GM21619 (cell line): ENCODE measurements at regions not wholly inside any gene's neighbourhood (a gene's known extent, or its start where the extent isn't known, plus 50 kb on each side); places are given as distances from the start of the nearest gene placed in this dataset.
"Not testable (repeated sequence)": the region's sequence is repeated elsewhere in the genome, so short reads cannot be mapped to it uniquely, and the experiment has no call there.

ENCODE experiments used
- ATAC-seq: cut with Tn5 transposase; IDR thresholded peaks from one replicate; pipeline ENCODE4 v1.9.1; 2021; ENCODE audit not compliant: unreplicated experiment

- ATAC-seq: no peak
These were observed 118.7 kb upstream of the PTPRG start for GRCh38 chr3:61442696-61443095.

- ATAC-seq: no peak
These were observed 117.5 kb upstream of the PTPRG start for GRCh38 chr3:61443886-61444285.

GRCh38 chr3:61444782-61445181 lies 116.6 kb upstream of the PTPRG start:
- no peak for ATAC-seq

- no peak for ATAC-seq
These were observed 115.4 kb upstream of the PTPRG start for GRCh38 chr3:61445924-61446323.

- no peak for ATAC-seq
These were observed 115.0 kb upstream of the PTPRG start for GRCh38 chr3:61446341-61446740.

- no peak for ATAC-seq
These were observed 113.0 kb upstream of the PTPRG start for GRCh38 chr3:61448378-61448777.

- ATAC-seq: no peak
These were observed 111.9 kb upstream of the PTPRG start for GRCh38 chr3:61449327-61450040.

DNA sequence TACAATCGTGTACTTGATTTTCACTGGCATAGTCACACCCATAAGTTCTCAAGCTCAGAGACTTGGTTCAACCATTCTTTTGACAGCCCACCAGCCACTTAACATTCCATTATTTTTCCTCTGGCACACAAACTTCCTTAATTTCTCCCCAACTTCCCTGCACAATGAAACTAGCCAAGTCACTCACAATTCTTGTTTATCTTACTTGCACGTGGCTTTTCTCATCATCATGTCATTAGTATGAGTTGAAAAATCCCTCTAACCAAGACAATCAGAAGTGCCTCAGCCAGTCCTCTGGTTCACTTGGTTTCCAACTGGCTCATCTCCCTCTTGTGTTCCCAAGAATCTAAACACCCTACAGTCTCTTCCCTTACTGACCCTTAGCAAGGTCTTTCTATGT lies 110.5 kb upstream of the PTPRG start:
- no peak for ATAC-seq

- ATAC-seq: no peak
These were observed 109.5 kb upstream of the PTPRG start for GRCh38 chr3:61451841-61452240.

DNA sequence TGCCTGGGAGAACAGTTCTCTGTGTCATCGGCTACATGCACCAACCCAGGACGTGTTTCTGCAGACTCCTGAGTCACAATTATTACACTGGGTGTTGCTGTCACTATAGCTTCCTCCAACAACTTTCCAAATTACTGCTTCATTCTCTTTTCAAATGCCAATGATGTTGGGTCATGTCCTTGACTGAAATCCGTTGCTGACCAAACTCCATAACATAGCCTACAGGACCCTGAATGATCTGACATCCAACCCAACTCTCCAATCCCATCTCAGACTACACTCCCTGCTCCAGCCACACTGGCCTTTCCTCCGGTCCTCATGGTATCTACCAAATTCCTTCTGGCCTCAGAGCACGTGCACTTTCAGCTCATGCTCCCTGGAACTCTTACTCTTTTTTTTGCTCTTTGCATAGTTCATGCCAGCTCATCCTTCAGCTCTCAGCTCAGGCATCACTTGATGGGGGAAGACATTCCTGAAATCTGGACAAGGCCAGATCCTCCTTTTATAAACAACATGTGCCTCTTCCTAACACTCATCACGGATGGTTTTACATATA lies 108.8 kb upstream of the PTPRG start:
- ATAC-seq: no peak

- no peak for ATAC-seq
These were observed 107.3 kb upstream of the PTPRG start for GRCh38 chr3:61454006-61454585.

DNA sequence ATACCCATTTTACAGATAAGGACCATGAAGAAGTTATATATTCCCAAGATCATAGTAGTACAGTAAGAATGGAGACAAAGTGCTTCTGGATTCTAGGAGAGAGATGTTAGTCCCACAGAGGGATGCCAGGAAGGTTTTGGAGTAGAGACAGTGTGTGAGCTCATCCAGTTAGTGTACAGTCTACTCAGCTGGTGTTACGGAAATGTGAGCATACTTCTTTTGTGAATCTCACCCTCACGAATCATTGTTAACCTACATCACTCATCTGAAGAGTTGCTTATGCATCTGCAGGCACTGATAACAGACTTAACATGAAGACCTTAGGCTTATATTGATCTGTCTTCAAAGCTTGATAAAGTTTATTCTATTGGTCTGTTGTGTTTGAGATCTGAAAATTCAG lies 106.6 kb upstream of the PTPRG start:
- ATAC-seq: no peak

- no peak for ATAC-seq
These were observed 100.7 kb upstream of the PTPRG start for GRCh38 chr3:61460636-61461035.

DNA sequence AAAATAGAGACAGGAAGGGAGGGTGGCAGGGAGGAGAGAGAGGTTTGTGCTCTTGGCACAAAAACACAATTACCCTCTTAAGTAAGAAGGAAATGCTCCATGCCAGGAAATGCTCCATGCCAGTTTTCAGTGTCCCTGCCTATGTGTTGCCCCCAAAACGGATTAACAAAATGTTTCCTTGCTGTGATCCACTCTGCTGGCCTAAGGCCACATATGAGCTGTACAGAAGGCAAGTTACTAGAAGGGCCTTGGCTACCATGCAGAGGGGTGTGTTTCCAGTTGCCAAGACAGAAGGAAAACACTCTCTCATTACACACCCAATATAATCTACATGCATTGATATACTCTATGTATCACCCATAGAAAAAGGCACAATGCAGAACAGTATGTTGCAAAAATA lies 98.2 kb upstream of the PTPRG start:
- no peak for ATAC-seq

DNA sequence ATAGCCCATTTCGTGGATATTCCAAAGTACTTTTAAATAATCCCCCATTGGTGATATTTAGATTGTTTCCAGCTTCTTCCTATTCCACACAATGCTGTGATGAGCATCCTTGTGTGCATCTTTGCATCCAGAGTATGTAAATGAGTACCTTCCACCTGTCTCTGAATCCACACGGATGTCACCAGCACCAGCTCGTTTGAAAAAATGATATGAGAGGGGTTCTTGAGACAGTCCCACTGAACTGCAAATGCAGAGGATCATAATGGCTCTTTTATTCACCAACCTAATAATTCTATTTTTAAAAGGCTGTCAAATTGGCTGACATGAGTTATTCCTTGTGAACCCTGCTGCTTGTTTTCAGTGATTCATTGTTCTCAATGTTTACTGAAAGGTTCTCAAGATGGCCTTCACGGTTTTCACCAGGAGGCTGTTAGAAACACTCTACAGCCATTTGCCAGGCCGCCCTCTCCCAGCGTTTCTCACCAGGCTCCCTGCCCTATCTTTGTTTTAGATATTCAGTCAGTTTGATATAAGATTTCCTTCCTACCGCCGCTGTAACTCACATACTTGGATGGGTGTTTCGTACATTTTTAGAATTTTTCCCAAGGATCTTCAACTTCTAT lies 96.7 kb upstream of the PTPRG start:
- no peak for ATAC-seq

- no peak for ATAC-seq
These were observed 95.0 kb upstream of the PTPRG start for GRCh38 chr3:61466357-61466756.

- ATAC-seq: no peak
These were observed 77.4 kb upstream of the PTPRG start for GRCh38 chr3:61483997-61484396.

- no peak for ATAC-seq
These were observed 68.0 kb upstream of the PTPRG start for GRCh38 chr3:61493339-61493738.

DNA sequence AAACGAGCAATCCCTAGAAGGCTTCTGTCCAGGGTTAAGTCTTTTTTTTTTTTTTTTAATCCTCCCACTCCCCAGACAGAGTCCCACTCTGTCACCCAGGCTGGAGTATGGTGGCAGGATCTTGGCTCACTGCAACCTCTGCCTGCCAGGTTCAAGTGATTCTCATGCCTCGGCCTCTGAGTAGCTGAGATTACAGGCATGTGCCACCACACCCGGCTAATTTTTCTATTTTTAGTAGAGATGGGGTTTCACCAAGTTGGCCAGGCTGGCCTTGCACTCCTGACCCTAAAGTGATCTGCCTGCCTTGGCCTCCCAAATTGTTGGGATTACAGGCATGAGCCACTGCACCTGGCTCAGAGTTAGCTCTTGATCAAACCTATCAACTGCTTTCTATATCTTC lies 67.1 kb upstream of the PTPRG start:
- not testable (repeated sequence) for ATAC-seq

DNA sequence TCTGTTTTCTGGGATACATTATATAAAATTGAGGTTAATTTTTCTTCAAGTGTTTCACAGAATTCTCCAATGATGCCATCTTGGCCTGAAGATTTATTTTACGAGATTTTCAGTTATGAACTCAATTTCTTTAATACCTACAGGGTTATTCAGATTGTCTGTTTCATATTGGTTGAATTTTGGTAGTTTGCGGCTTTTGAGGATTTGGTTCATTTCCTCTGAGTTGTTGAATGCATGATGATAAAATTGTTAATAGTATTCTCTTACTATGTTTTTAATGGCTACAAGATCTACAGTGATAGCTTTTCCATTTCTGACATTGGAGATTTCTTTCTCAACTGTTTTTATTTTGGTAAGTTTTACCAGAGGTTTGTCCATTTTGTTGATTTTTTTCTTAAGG lies 63.9 kb upstream of the PTPRG start:
- no peak for ATAC-seq

- no peak for ATAC-seq
These were observed 56.2 kb upstream of the PTPRG start for GRCh38 chr3:61505197-61505596.

GRCh38 chr3:61507946-61508345 lies 53.4 kb upstream of the PTPRG start:
- ATAC-seq: no peak
